Right ventricle myocardium superior (tissue), 1 donor: ENCODE measurements at regions not wholly inside any gene's neighbourhood (a gene's known extent, or its start where the extent isn't known, plus 50 kb on each side); places are given as distances from the start of the nearest gene placed in this dataset.
"Not testable (repeated sequence)": the region's sequence is repeated elsewhere in the genome, so short reads cannot be mapped to it uniquely, and the experiment has no call there.

ENCODE experiments used
- ATAC-seq: fragments of 200-7000 bp; cut with Tn5 transposase; one replicate; pipeline ENCODE4 v1.9.1; 2020; ENCODE audit warnings: mild to moderate bottlenecking; ENCODE audit not compliant: poor library complexity
- DNase-seq: peaks from one replicate; pipeline ENCODE4 v3.0.0-alpha.2; 2020
- intact Hi-C: fragments of 100-400 bp; cut with DNase I; formaldehyde crosslinking; loops from one replicate; pipeline ENCODE4 v1.11.2; 2022
- donor health status: DM: no; HTN: yes; CAD: no; lungs with severe emphysema.

GRCh38 chr7:17039372-17039771 lies 157.6 kb upstream of the AGR3 start:
- intact Hi-C loops, result no loop called here
- no peak for DNase-seq
- no peak for ATAC-seq

- DNase-seq, result no peak
- intact Hi-C loops, result no loop called here
- ATAC-seq, result no peak
Measured at GRCh38 chr7:17040716-17041115, 158.9 kb upstream of the AGR3 start.

DNA sequence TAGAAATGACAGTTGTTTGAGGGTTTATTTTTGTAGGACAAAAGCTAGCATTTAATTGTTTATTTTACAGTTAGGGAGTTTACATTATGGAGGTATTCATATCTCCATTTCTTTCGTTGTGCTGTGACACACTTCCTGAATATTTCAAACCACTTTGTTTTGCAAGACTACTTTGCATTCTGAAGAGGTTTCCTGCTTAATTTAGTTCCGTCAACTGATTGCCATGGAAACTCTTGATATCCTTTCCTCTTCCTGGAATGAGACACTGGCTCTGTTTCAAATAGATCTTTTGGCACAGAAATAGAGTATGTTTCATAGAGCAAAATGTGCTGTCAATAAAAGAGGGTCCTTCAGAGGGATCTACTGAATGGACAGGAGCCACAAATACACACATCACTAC lies 159.5 kb upstream of the AGR3 start:
- intact Hi-C loops, result no loop called here

DNA sequence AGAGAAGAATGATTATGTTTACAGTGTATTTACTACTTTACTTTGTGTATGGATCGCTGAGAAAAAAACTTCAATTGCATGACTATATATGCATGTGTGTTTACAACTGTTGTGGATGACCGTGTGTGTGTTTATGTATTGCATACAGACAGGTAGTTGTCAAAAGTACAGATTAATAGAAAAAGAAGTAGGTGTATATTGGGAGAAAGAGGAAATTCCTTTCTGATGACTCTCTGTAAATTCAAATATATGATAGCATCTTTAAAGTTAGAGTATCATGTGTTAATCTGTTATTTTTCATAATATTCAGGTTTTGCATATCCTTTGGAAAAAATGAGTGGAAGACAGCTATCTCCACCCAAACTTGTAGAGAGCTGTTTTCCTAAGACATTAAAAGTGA lies 160.4 kb upstream of the AGR3 start:
- DNase-seq (no peak), ATAC-seq (no peak)
- intact Hi-C loops, result no loop called here

More for the DNA sequence above, 159.5 kb upstream of the AGR3 start:
- ATAC-seq, result peak; percentile 75
- no peak for DNase-seq

- no peak for DNase-seq
- intact Hi-C loops, result no loop called here
- ATAC-seq, result no peak
Measured at GRCh38 chr7:17043012-17043877, 161.5 kb upstream of the AGR3 start.

GRCh38 chr7:17044396-17044795 lies 162.6 kb upstream of the AGR3 start:
- no peak for ATAC-seq
- intact Hi-C loops, result no loop called here
- no peak for DNase-seq

DNA sequence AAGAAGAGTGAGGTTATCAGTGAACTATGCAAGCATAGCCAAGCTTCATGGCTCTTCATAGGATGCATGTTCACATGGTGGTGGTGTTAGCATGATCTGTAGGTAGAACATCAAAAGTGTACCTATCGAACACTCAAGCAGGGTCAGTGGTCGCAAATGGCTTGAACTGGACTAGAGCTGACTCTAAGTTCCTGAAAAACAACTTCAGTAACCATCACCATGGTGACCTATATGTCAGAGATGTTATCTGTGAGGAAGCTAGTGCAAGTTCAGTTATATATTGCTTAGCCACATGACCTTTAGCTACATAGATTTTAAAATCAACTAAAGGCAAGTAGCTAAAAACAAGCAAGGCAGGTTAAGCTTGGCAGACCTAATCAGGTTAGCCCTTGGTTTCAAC lies 163.1 kb upstream of the AGR3 start:
- intact Hi-C loops, result no loop called here
- ATAC-seq, result no peak

GRCh38 chr7:17046259-17046658 lies 164.5 kb upstream of the AGR3 start:
- DNase-seq (no peak), ATAC-seq (no peak)
- intact Hi-C loops, result no loop called here

More for the DNA sequence above, 163.1 kb upstream of the AGR3 start:
- DNase-seq, result no peak

GRCh38 chr7:17046666-17047065 lies 164.9 kb upstream of the AGR3 start:
- ATAC-seq (no peak), DNase-seq (no peak)
- intact Hi-C loops, result no loop called here

DNA sequence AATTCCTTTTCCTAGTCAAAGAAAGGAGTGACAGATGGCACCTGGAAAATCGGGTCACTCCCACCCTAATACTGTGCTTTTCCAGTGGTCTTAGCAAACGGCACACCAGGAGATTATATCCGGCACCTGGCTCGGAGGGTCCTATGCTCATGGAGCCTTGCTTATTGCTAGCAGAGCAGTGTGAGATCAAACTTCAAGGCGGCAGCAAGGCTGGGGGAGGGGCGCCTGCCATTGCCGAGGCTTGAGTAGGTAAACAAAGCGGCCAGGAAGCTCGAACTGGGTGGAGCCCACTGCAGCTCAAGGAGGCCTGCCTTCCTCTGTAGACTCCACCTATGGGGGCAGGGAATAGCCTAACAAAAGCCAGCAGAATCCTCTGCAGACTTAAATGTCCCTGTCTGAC lies 171.4 kb upstream of the AGR3 start:
- DNase-seq, intact Hi-C loops, ATAC-seq: not testable (repeated sequence)

GRCh38 chr7:17054206-17054605 lies 172.4 kb upstream of the AGR3 start:
- intact Hi-C loops, result no loop called here
- DNase-seq, result no peak
- no peak for ATAC-seq

- no peak for ATAC-seq
- no peak for DNase-seq
- intact Hi-C loops, result no loop called here
Measured at GRCh38 chr7:17054836-17055235, 173.1 kb upstream of the AGR3 start.

- no peak for ATAC-seq
- intact Hi-C loops, result no loop called here
- no peak for DNase-seq
Measured at GRCh38 chr7:17055596-17055995, 173.8 kb upstream of the AGR3 start.

- DNase-seq (no peak), ATAC-seq (no peak)
- intact Hi-C loops, result no loop called here
Measured at GRCh38 chr7:17056491-17057142, 174.8 kb upstream of the AGR3 start.

- ATAC-seq (no peak), DNase-seq (no peak)
- intact Hi-C loops, result no loop called here
Measured at GRCh38 chr7:17057143-17057509, 175.3 kb upstream of the AGR3 start.

- DNase-seq, result no peak
- intact Hi-C loops, result no loop called here
- ATAC-seq, result no peak
Measured at GRCh38 chr7:17058568-17058967, 176.8 kb upstream of the AGR3 start.

GRCh38 chr7:17060051-17060450 lies 178.3 kb upstream of the AGR3 start:
- intact Hi-C loops, result no loop called here
- DNase-seq (no peak), ATAC-seq (no peak)

- intact Hi-C loops, result no loop called here
- ATAC-seq (no peak), DNase-seq (no peak)
Measured at GRCh38 chr7:17061443-17061842, 179.7 kb upstream of the AGR3 start.

DNA sequence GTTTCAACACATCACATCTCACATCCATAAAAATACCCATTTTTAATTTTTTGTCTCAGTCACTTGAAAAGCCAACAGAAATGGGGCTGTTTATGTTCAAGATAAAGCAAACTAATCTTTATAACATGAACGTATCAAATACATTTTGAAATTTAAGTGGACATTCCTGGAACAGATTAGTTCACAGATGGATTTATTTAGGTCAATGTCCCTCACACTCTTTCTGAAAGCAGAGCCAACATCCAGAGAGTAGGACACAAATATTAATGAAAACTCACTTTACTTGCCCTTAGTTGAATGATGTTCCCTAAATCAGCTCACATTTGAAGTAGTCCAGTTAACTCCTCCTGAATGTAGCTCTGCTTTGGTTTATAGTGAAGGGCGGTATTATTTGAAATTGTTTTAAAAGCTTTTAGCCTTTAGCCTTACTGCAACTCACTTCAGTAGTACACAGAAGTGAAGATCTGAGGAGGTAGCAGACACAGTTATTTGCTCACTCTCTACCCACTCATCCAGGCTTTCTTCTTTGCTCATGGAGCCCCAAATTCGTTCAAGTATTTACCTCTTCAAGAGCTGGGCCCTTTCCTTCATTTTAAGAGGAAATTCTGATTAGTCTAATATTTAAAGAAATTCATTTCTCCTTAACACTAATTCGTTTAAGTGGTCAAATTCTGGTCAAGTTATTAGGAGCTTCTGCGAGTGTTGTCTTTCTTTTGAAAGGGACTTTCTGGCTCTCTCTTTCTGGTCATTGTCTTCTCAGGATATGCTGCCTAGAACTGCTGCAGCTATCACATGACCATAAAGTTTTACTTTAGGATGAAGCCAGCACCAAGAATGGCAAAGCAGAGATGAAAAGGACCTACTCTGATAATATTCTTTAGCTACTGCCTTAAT lies 180.6 kb upstream of the AGR3 start:
- no peak for ATAC-seq
- intact Hi-C loops, result no loop called here
- DNase-seq, result no peak

DNA sequence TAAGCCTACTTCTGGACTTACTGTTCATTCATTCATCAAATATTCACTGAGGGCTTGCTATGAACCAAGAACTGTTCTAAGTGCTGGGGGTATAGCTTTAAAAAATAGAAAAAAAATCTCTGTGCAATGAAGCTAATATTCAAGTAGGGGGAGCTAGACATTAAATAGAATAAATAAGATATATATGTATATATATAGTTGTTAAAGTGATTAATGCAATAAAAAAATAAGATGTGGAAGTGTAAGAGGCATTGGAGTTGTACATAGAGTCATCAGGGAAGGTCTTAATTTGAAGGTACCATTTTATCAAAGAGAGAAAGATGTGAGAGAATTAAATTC lies 181.2 kb upstream of the AGR3 start:
- intact Hi-C loops, result no loop called here
- DNase-seq, result no peak
- no peak for ATAC-seq
